ENCODE measurements at regions not wholly inside any gene's neighbourhood (a gene's known extent, or its start where the extent isn't known, plus 50 kb on each side); places are given as distances from the start of the nearest gene placed in this dataset.

- TF ChIP-seq CTCF (IDR thresholded peaks at IDR 0.05): no peak
Observed at GRCh38 chr6:18733921-18734550, 346.9 kb downstream of the RNF144B start.

- TF ChIP-seq CTCF (IDR thresholded peaks at IDR 0.05): no peak
Observed at GRCh38 chr6:18741741-18742140, 354.6 kb downstream of the RNF144B start.

GRCh38 chr6:18742406-18742805, 355.3 kb downstream of the RNF144B start:
- TF ChIP-seq CTCF (IDR thresholded peaks at IDR 0.05): no peak

GRCh38 chr6:18746727-18747126, 359.6 kb downstream of the RNF144B start:
- TF ChIP-seq CTCF (IDR thresholded peaks at IDR 0.05): no peak

GRCh38 chr6:18748314-18748713, 361.2 kb downstream of the RNF144B start:
- TF ChIP-seq CTCF (IDR thresholded peaks at IDR 0.05): no peak

- TF ChIP-seq CTCF (IDR thresholded peaks at IDR 0.05): no peak
Observed at GRCh38 chr6:18752278-18753068, 365.3 kb downstream of the RNF144B start.

GRCh38 chr6:18753076-18753475, 365.9 kb downstream of the RNF144B start:
- no peak for TF ChIP-seq CTCF (IDR thresholded peaks at IDR 0.05)
